H1 (cell line): ENCODE measurements at regions not wholly inside any gene's neighbourhood (a gene's known extent, or its start where the extent isn't known, plus 50 kb on each side); places are given as distances from the start of the nearest gene placed in this dataset.

Experiments used
- CTCF ChIA-PET: fragments of 300-600 bp; sonication (Branson Sonifier 250); formaldehyde crosslinking; loops from one replicate; lab custom pipeline; 2021; ENCODE audit not compliant: partially characterized antibody; lab: Charles Lee
- POLR2A ChIA-PET: fragments of 300-600 bp; sonication (Branson Sonifier 250); formaldehyde crosslinking; loops from one replicate; lab custom pipeline; 2021; ENCODE audit warnings: inconsistent platforms; ENCODE audit not compliant: partially characterized antibody; lab: Charles Lee
- DNase-seq, 2 experiments: peaks; one replicate each; pipeline versions ENCODE4 v3.0.0 to v3.0.0-alpha.2; 2010 to 2022; ENCODE audit warnings: low spot score in 2 of 2, low read depth in 1 of 2, mixed read lengths in 1 of 2
- FAIRE-seq: peaks from 2 replicates; lab custom pipeline; 2011; peaks lifted over from hg19 to GRCh38; lab: Jason Lieb, UNC
- H2AFZ ChIP-seq: 2 replicates; pipeline ENCODE4 v1.8.1; 2012; ENCODE audit warnings: low read length, inconsistent platforms
- H2AK5ac ChIP-seq: 2 replicates; pipeline ENCODE4 v1.6.1; 2013; ENCODE audit warnings: low read depth, low read length
- H2BK120ac ChIP-seq: replicated peaks from 2 replicates; pipeline ENCODE3; 2013; ENCODE audit warnings: low read depth, low read length, inconsistent platforms
- H2BK12ac ChIP-seq: 2 replicates; pipeline ENCODE4 v1.6.1; 2013; ENCODE audit warnings: low read depth, low read length
- H2BK15ac ChIP-seq: 2 replicates; pipeline ENCODE4 v1.6.1; 2013; ENCODE audit warnings: low read length
- H2BK20ac ChIP-seq: 2 replicates; pipeline ENCODE4 v1.6.1; 2013; ENCODE audit warnings: low read length
- H2BK5ac ChIP-seq: 2 replicates; pipeline ENCODE4 v1.6.1; 2013; ENCODE audit warnings: low read depth, low read length
- H3K14ac ChIP-seq: 2 replicates; pipeline ENCODE4 v1.6.1; 2013; ENCODE audit warnings: inconsistent platforms; ENCODE audit not compliant: insufficient read length
- H3K18ac ChIP-seq: 2 replicates; pipeline ENCODE4 v1.6.1; 2013; ENCODE audit warnings: low read length; ENCODE audit errors: extremely low read depth
- H3K23ac ChIP-seq: 2 replicates; pipeline ENCODE4 v1.6.1; 2013; ENCODE audit warnings: inconsistent platforms; ENCODE audit not compliant: insufficient read length
- H3K23me2 ChIP-seq: 2 replicates; pipeline ENCODE4 v1.6.1; 2013; ENCODE audit warnings: low read depth, low read length
- H3K27ac ChIP-seq: 2 replicates; pipeline ENCODE4 v1.6.1; 2011; ENCODE audit warnings: low read depth, low read length, inconsistent platforms
- H3K27me3 ChIP-seq, 4 experiments: replicated peaks in 1 of 4; 1 replicate in 1 of 4; 2 replicates in 3 of 4; pipeline versions ENCODE4 v1.6.1 to v1.8.1; 2011 to 2013; ENCODE audit warnings: low read length in 3 of 4, mild to moderate bottlenecking in 3 of 4, inconsistent platforms in 2 of 4, mixed read lengths in 2 of 4, moderate library complexity in 1 of 4; ENCODE audit not compliant: control insufficient read depth in 3 of 4, insufficient read depth in 3 of 4; ENCODE audit errors: extremely low read depth in 1 of 4
- H3K36me3 ChIP-seq, 4 experiments: 2 replicates each; pipeline versions ENCODE4 v1.6.1 to v1.8.1; 2011 to 2013; ENCODE audit warnings: mild to moderate bottlenecking in 4 of 4, low read length in 3 of 4, moderate library complexity in 2 of 4, control low read depth in 1 of 4, inconsistent platforms in 1 of 4; ENCODE audit not compliant: insufficient read depth in 4 of 4, control insufficient read depth in 2 of 4
- H3K4ac ChIP-seq: replicated peaks from 2 replicates; pipeline ENCODE3; 2013; ENCODE audit warnings: low read length, low read depth, mixed read lengths, inconsistent platforms; ENCODE audit not compliant: insufficient read length
- H3K4me1 ChIP-seq, 4 experiments: replicated peaks in 1 of 4; 1 replicate in 1 of 4; 2 replicates in 3 of 4; pipeline versions ENCODE4 v1.6.1 to v1.8.1; 2011 to 2013; ENCODE audit warnings: low read length in 3 of 4, inconsistent platforms in 2 of 4, mixed read lengths in 1 of 4; ENCODE audit not compliant: insufficient read depth in 4 of 4, control insufficient read depth in 3 of 4
- H3K4me2 ChIP-seq, 2 experiments: 2 replicates each; pipeline versions ENCODE4 v1.6.1 to v1.8.1; 2011 to 2013; ENCODE audit warnings: low read depth in 2 of 2, low read length in 2 of 2, control low read depth in 1 of 2, inconsistent platforms in 1 of 2, mild to moderate bottlenecking in 1 of 2; ENCODE audit not compliant: insufficient read depth in 1 of 2
- H3K4me3 ChIP-seq, 4 experiments: fragments of 200-600, 300-600 bp in 1 of 4; sonication (generic), shearing (Covaris generic), sonication (Bioruptor Twin) in 1 of 4; 2 replicates each; pipeline versions ENCODE4 v1.5.1 to v1.8.1; 2011 to 2016; ENCODE audit warnings: low read length in 4 of 4, low read depth in 3 of 4, control low read depth in 2 of 4, inconsistent platforms in 2 of 4, mild to moderate bottlenecking in 2 of 4, mixed read lengths in 1 of 4, moderate library complexity in 1 of 4; ENCODE audit not compliant: insufficient read depth in 2 of 4; ENCODE audit errors: extremely low read depth in 1 of 4
- H3K56ac ChIP-seq: replicated peaks from 2 replicates; pipeline ENCODE3; 2013; ENCODE audit warnings: low read depth, mild to moderate bottlenecking, mixed read lengths, low read length, inconsistent platforms; ENCODE audit not compliant: insufficient read length
- H3K79me1 ChIP-seq: 2 replicates; pipeline ENCODE4 v1.6.1; 2013; ENCODE audit warnings: low read depth, low read length, control low read depth
- H3K79me2 ChIP-seq, 2 experiments: 2 replicates each; pipeline versions ENCODE4 v1.6.1 to v1.8.1; 2012 to 2013; ENCODE audit warnings: low read length in 2 of 2, mild to moderate bottlenecking in 2 of 2, inconsistent platforms in 1 of 2; ENCODE audit not compliant: insufficient read depth in 2 of 2, control insufficient read depth in 1 of 2
- H3K9ac ChIP-seq, 4 experiments: replicated peaks in 1 of 4; 1 replicate in 1 of 4; 2 replicates in 3 of 4; pipeline versions ENCODE4 v1.6.1 to v1.8.1; 2011 to 2013; ENCODE audit warnings: low read depth in 3 of 4, low read length in 3 of 4, control low read depth in 2 of 4, mild to moderate bottlenecking in 2 of 4, moderate library complexity in 2 of 4, inconsistent platforms in 1 of 4; ENCODE audit errors: extremely low read depth in 1 of 4
- H3K9me3 ChIP-seq, 2 experiments: 2 replicates each; pipeline versions ENCODE4 v1.6.1 to v1.8.1; 2012 to 2013; ENCODE audit warnings: mild to moderate bottlenecking in 2 of 2, moderate library complexity in 2 of 2, control low read depth in 1 of 2, inconsistent platforms in 1 of 2, low read depth in 1 of 2, low read length in 1 of 2, mixed read lengths in 1 of 2; ENCODE audit not compliant: insufficient read depth in 2 of 2
- H4K20me1 ChIP-seq, 2 experiments: replicated peaks in 1 of 2; 2 replicates each; pipeline versions ENCODE3 to v1.8.1; 2011 to 2013; ENCODE audit warnings: inconsistent platforms in 2 of 2, low read length in 2 of 2, mild to moderate bottlenecking in 1 of 2; ENCODE audit not compliant: insufficient read depth in 2 of 2, control insufficient read depth in 1 of 2
- H4K5ac ChIP-seq: 2 replicates; pipeline ENCODE4 v1.6.1; 2013; ENCODE audit warnings: low read length, low read depth, mixed read lengths, inconsistent platforms; ENCODE audit not compliant: insufficient read length
- H4K8ac ChIP-seq: 2 replicates; pipeline ENCODE4 v1.8.0; 2013; ENCODE audit warnings: mild to moderate bottlenecking, moderate library complexity, low read length, inconsistent platforms; ENCODE audit not compliant: insufficient read depth; ENCODE audit errors: extremely low read depth
- H4K91ac ChIP-seq: replicated peaks from 2 replicates; pipeline ENCODE3; 2013; ENCODE audit warnings: low read length, mixed read lengths, inconsistent platforms; ENCODE audit not compliant: insufficient read length
- CBX8 ChIP-seq: fragments of 300-800, 300-1000 bp; sonication (generic); IDR thresholded peaks from 2 replicates; pipeline ENCODE4 v1.7.1; 2016; ENCODE audit warnings: low read depth, low read length, borderline replicate concordance
- HDAC2 ChIP-seq, 2 experiments: fragments of 300-600 bp in 1 of 2; sonication (generic) in 1 of 2; IDR thresholded peaks; 2 replicates each; pipeline ENCODE4 v1.6.1; 2011 to 2012; ENCODE audit warnings: low read depth in 2 of 2, low read length in 2 of 2, mild to moderate bottlenecking in 2 of 2, moderate library complexity in 2 of 2, borderline replicate concordance in 1 of 2, inconsistent platforms in 1 of 2
- KDM4A ChIP-seq: IDR thresholded peaks from one replicate; pipeline ENCODE4 v1.7.1; 2012; ENCODE audit warnings: low read depth, mild to moderate bottlenecking, moderate library complexity, low read length, inconsistent platforms; ENCODE audit not compliant: severe bottlenecking
- POLR2AphosphoS5 ChIP-seq: IDR thresholded peaks from 2 replicates; pipeline ENCODE4 v1.6.1; 2011; ENCODE audit warnings: low read depth, low read length
- SRF ChIP-seq: IDR thresholded peaks from 2 replicates; pipeline ENCODE4 v1.6.1; 2011; ENCODE audit warnings: mild to moderate bottlenecking, low read depth, low read length, moderate library complexity
- TEAD4 ChIP-seq: IDR thresholded peaks from 2 replicates; pipeline ENCODE4 v1.6.1; 2012; ENCODE audit warnings: low read depth, low read length, inconsistent platforms, mixed read lengths
- WGBS, 2 experiments: shearing (Covaris generic) in 1 of 2; methylation state at CpG; one replicate each; pipeline versions ENCODE4 v1.1.6 to v1.1.7; 2013 to 2015; ENCODE audit warnings: low lambda C conversion rate in 2 of 2, mixed read lengths in 2 of 2, inconsistent platforms in 1 of 2, low coverage in 1 of 2, missing lambda C conversion rate in 1 of 2; ENCODE audit not compliant: insufficient replicate concordance in 2 of 2, insufficient coverage in 1 of 2, insufficient read length in 1 of 2; ENCODE audit errors: extremely low coverage in 1 of 2, missing lambda C conversion rate in 1 of 2; 5-methylcytosine and 5-hydroxymethylcytosine counted together

DNA sequence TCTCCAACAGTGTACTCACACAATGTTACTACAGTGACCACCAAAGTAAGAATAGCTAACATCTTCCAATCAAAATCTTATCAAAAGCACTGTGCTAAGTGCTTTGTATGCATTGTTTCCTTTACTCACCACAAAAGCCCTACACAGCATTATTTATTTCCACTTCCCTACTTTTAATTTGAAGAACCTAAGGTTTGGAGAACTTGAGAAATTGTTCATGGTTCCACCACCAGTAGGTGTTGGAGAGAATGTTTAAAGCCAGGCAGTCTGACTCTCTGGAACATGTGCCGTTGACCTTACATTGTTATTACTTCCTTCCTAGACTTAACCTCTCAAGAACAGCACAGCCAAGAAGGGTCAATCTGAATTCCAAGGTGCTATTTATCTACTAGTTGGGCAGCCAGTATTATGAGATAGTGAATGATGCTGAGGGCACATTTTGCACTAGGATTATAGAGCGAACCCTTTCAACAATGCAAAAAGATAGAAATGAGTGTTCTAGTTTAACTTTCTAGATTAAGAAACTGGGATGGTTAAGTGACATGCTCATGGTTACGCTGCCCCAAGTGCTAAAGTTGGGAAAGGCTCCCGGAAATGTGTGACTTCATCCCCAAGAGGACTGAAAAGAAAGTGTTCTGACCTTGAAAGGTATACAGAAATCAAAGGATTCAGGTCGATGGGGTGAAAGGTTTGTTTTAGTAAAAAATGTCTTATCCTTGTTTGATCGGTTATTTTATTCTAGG lies 55.2 kb upstream of the FAM136A start:
- Histone ChIP-seq H3K4me2 (no peak overlapping the region), H4K5ac (no peak overlapping the region), H4K91ac (no peak overlapping the region), H4K20me1 (no peaks in the 10 kb centered on the region), H3K9ac (no peak overlapping the region), H3K4ac (no peak overlapping the region), H2AFZ (no peak overlapping the region), H2BK120ac (no peak overlapping the region), H3K4me1 (peaks cover 0 to 3% (median 0%) of the 10 kb centered on the region in 4 experiments; a peak in 1 of 7 replicates), H3K14ac (no peak overlapping the region), H2BK5ac (no peak overlapping the region), H3K27me3 (no peaks in the 10 kb centered on the region), H3K23me2 (no peaks in the 10 kb centered on the region), H3K79me2 (no peaks in the 10 kb centered on the region), H3K9me3 (no peaks in the 10 kb centered on the region), H3K56ac (no peak overlapping the region), H2AK5ac (no peak overlapping the region), H4K8ac (no peak overlapping the region), H3K36me3 (no peaks in the 10 kb centered on the region), H2BK12ac (no peak overlapping the region), H3K27ac (no peak overlapping the region), H2BK20ac (no peak overlapping the region), H3K18ac (no peak overlapping the region), H3K79me1 (no peaks in the 10 kb centered on the region), H3K4me3 (no peak overlapping the region), H3K23ac (no peak overlapping the region), H2BK15ac (no peak overlapping the region)
- FAIRE-seq (no peak), DNase-seq (no peak)
- ChIA-PET CTCF (interaction anchor here (0.6 to 1.7 kb wide), 7 partner anchors 9 to 287 kb away, joined by 3 to 7 read pairs (median 4); no protein-coding TSS in a partner anchor), POLR2A (interaction anchor here (1.2 kb wide), 1 partner anchor 63 kb away, joined by 3 read pairs; the partner anchor contains the start of gene SNRPG)
- 88% methylated on average over 6 of the region's 6 CpGs; no CpG with 5 or more reads in 1 of the 2 experiments for WGBS, 2 experiments
- TF ChIP-seq POLR2AphosphoS5: no peak
- no peak for TF ChIP-seq CBX8
- no peak for TF ChIP-seq TEAD4
- no peak for TF ChIP-seq KDM4A
- no peak for TF ChIP-seq SRF
- no peak for TF ChIP-seq HDAC2 (IDR thresholded peaks at IDR 0.05; ENCODE audit: borderline replicate concordance in 1 of 2, low read depth in 2 of 2, low read length in 2 of 2)
